Common myeloid progenitor, CD34-positive (primary cell): ENCODE measurements at regions not wholly inside any gene's neighbourhood (a gene's known extent, or its start where the extent isn't known, plus 50 kb on each side); places are given as distances from the start of the nearest gene placed in this dataset.

Experiments
- CTCF ChIA-PET: fragments of 350-600 bp; sonication (Branson Sonifier 250); formaldehyde crosslinking; loops from one replicate; lab custom pipeline; 2021; ENCODE audit warnings: antibody characterized with exemption; lab: Charles Lee
- POLR2A ChIA-PET: fragments of 350-600 bp; sonication (Branson Sonifier 250); formaldehyde crosslinking; loops from one replicate; lab custom pipeline; 2021; ENCODE audit warnings: antibody characterized with exemption; lab: Charles Lee
- DNase-seq, 3 donors: peaks; one replicate each; pipeline versions ENCODE4 v3.0.0 to v3.0.0-alpha.2; 2013
- H3K27ac ChIP-seq, 2 experiments: 1 replicate in 1 of 2; 2 replicates in 1 of 2; pipeline ENCODE4 v1.7.0; 2013; ENCODE audit warnings: inconsistent platforms in 2 of 2, low read length in 2 of 2, mild to moderate bottlenecking in 2 of 2, low read depth in 1 of 2, moderate library complexity in 1 of 2; ENCODE audit not compliant: severe bottlenecking in 2 of 2, insufficient read depth in 1 of 2, poor library complexity in 1 of 2
- H3K27me3 ChIP-seq, 5 experiments: replicated peaks in 2 of 5; 1 replicate in 3 of 5; 2 replicates in 2 of 5; pipeline versions ENCODE4 v1.6.1 to v1.7.0; 2013; ENCODE audit warnings: low read length in 4 of 5, mild to moderate bottlenecking in 2 of 5, moderate library complexity in 2 of 5, inconsistent platforms in 1 of 5; ENCODE audit not compliant: insufficient read depth in 5 of 5, control insufficient read depth in 4 of 5
- H3K36me3 ChIP-seq, 4 experiments: 1 replicate in 2 of 4; 2 replicates in 2 of 4; pipeline versions ENCODE4 v1.6.1 to v1.7.0; 2013; ENCODE audit warnings: low read length in 3 of 4, control low read depth in 1 of 4, mild to moderate bottlenecking in 1 of 4; ENCODE audit not compliant: control insufficient read depth in 4 of 4, insufficient read depth in 4 of 4
- H3K4me1 ChIP-seq, 4 experiments: 1 replicate in 3 of 4; 2 replicates in 1 of 4; pipeline versions ENCODE4 v1.6.1 to v1.7.1; 2013; ENCODE audit warnings: low read length in 3 of 4, mild to moderate bottlenecking in 3 of 4, control low read depth in 1 of 4, inconsistent platforms in 1 of 4, moderate library complexity in 1 of 4; ENCODE audit not compliant: control insufficient read depth in 4 of 4, insufficient read depth in 4 of 4; ENCODE audit errors: control extremely low read depth in 1 of 4
- H3K4me3 ChIP-seq, 7 experiments: 1 replicate in 4 of 7; 2 replicates in 3 of 7; pipeline versions ENCODE4 v1.5.1 to v1.7.0; 2013; ENCODE audit warnings: mild to moderate bottlenecking in 7 of 7, low read length in 6 of 7, moderate library complexity in 6 of 7, inconsistent platforms in 2 of 7, low read depth in 2 of 7, control low read depth in 1 of 7; ENCODE audit not compliant: insufficient read depth in 4 of 7, control insufficient read depth in 1 of 7; ENCODE audit errors: extremely low read depth in 1 of 7
- H3K9me3 ChIP-seq, 5 experiments: 1 replicate in 4 of 5; 2 replicates in 1 of 5; pipeline versions ENCODE4 v1.6.1 to v1.7.1; 2013; ENCODE audit warnings: low read length in 4 of 5, mild to moderate bottlenecking in 2 of 5, inconsistent platforms in 1 of 5, low read depth in 1 of 5, moderate library complexity in 1 of 5; ENCODE audit not compliant: control insufficient read depth in 4 of 5, insufficient read depth in 2 of 5; ENCODE audit errors: control extremely low read depth in 1 of 5
- WGBS: methylation state at CpG from one replicate; pipeline ENCODE4 v1.1.5; 2013; ENCODE audit not compliant: insufficient coverage; 5-methylcytosine and 5-hydroxymethylcytosine counted together

- Histone ChIP-seq H3K27me3 (peaks cover 0 to 20% (median 4%) of the 10 kb centered on the region in 5 experiments), H3K36me3 (no peaks in the 10 kb centered on the region), H3K4me1 (no peaks in the 10 kb centered on the region), H3K9me3 (peaks cover 0 to 1% (median 0%) of the 10 kb centered on the region in 5 experiments), H3K27ac (no peak overlapping the region), H3K4me3 (no peak overlapping the region)
- ChIA-PET POLR2A (no interaction called here), CTCF (interaction anchor here (1.2 kb wide), 1 partner anchor 128 kb away, joined by 3 read pairs; no protein-coding TSS in a partner anchor)
- WGBS = 88% methylated on average over 4 of the region's 7 CpGs
- no peak for DNase-seq
Measured at GRCh38 chr12:108065069-108065468, 64.0 kb upstream of the WSCD2 start.

- POLR2A ChIA-PET = no interaction called here
- H3K27me3 ChIP-seq = peaks cover 0 to 21% (median 5%) of the 10 kb centered on the region in 5 experiments
- CTCF ChIA-PET = no interaction called here
- 67% methylated on average over 5 of the region's 9 CpGs for WGBS
- H3K9me3 ChIP-seq = peaks cover 0 to 1% (median 0%) of the 10 kb centered on the region in 5 experiments
- no peak overlapping the region for H3K4me3 ChIP-seq
- no peak overlapping the region for H3K27ac ChIP-seq
- no peaks in the 10 kb centered on the region for H3K4me1 ChIP-seq
- no peaks in the 10 kb centered on the region for H3K36me3 ChIP-seq
- peak in 2 of 3 donors; percentile 9 for DNase-seq
Measured at GRCh38 chr12:108066583-108067577, 62.2 kb upstream of the WSCD2 start.

- Histone ChIP-seq H3K4me1 (no peaks in the 10 kb centered on the region), H3K9me3 (peaks cover 0 to 1% (median 0%) of the 10 kb centered on the region in 5 experiments), H3K27me3 (peaks cover 0 to 34% (median 5%) of the 10 kb centered on the region in 5 experiments), H3K4me3 (no peak overlapping the region), H3K36me3 (no peaks in the 10 kb centered on the region), H3K27ac (no peak overlapping the region)
- 83% methylated on average over 2 of the region's 5 CpGs for WGBS
- ChIA-PET POLR2A (no interaction called here), CTCF (interaction anchor here (0.6 kb wide), 1 partner anchor 208 kb away, joined by 3 read pairs; no protein-coding TSS in a partner anchor)
- no peak for DNase-seq
Measured at GRCh38 chr12:108069651-108070165, 59.4 kb upstream of the WSCD2 start.

- no peak for DNase-seq
- H3K27ac ChIP-seq = no peak overlapping the region
- 100% methylated on average over 1 of the region's 3 CpGs for WGBS
- peaks cover 0 to 44% (median 3%) of the 10 kb centered on the region in 5 experiments for H3K27me3 ChIP-seq
- no peaks in the 10 kb centered on the region for H3K36me3 ChIP-seq
- no peak overlapping the region for H3K4me3 ChIP-seq
- no peaks in the 10 kb centered on the region for H3K9me3 ChIP-seq
- ChIA-PET POLR2A (no interaction called here), CTCF (no interaction called here)
- no peaks in the 10 kb centered on the region for H3K4me1 ChIP-seq
Measured at GRCh38 chr12:108075561-108075960, 53.5 kb upstream of the WSCD2 start.

GRCh38 chr12:108076556-108076955 is 52.5 kb upstream of the WSCD2 start:
- no peaks in the 10 kb centered on the region for H3K9me3 ChIP-seq
- CTCF ChIA-PET = no interaction called here
- POLR2A ChIA-PET = no interaction called here
- H3K27ac ChIP-seq = no peak overlapping the region
- no peak overlapping the region for H3K4me3 ChIP-seq
- DNase-seq = no peak
- WGBS = 92% methylated on average over 4 of the region's 5 CpGs
- peaks cover 0 to 42% (median 3%) of the 10 kb centered on the region in 5 experiments for H3K27me3 ChIP-seq
- H3K36me3 ChIP-seq = no peaks in the 10 kb centered on the region
- no peaks in the 10 kb centered on the region for H3K4me1 ChIP-seq

GRCh38 chr12:108078428-108078827 is 50.7 kb upstream of the WSCD2 start:
- CTCF ChIA-PET = no interaction called here

More at GRCh38 chr12:108078428-108078827, 50.7 kb upstream of the WSCD2 start:
- no peak overlapping the region for H3K27ac ChIP-seq
- DNase-seq = no peak
- POLR2A ChIA-PET = no interaction called here
- peaks cover 0 to 34% (median under 1%) of the 10 kb centered on the region in 5 experiments for H3K27me3 ChIP-seq
- H3K4me3 ChIP-seq = no peak overlapping the region
- no peaks in the 10 kb centered on the region for H3K36me3 ChIP-seq
- no peaks in the 10 kb centered on the region for H3K4me1 ChIP-seq
- H3K9me3 ChIP-seq = no peaks in the 10 kb centered on the region
- WGBS = 88% methylated on average over 2 of the region's 3 CpGs
